Activated T-cell treated with anti-CD3 and anti-CD28 coated beads for 24 hours (primary cell): ENCODE measurements at regions not wholly inside any gene's neighbourhood (a gene's known extent, or its start where the extent isn't known, plus 50 kb on each side); places are given as distances from the start of the nearest gene placed in this dataset.
"Not testable (repeated sequence)": the region's sequence is repeated elsewhere in the genome, so short reads cannot be mapped to it uniquely, and the experiment has no call there.

Source experiments
- DNase-seq: peaks from one replicate; pipeline ENCODE4 v3.0.0-alpha.2; 2020; ENCODE audit warnings: low read depth

GRCh38 chrX:150052226-150052625 is 113.9 kb upstream of the EOLA2 start:
- no peak for DNase-seq

DNA sequence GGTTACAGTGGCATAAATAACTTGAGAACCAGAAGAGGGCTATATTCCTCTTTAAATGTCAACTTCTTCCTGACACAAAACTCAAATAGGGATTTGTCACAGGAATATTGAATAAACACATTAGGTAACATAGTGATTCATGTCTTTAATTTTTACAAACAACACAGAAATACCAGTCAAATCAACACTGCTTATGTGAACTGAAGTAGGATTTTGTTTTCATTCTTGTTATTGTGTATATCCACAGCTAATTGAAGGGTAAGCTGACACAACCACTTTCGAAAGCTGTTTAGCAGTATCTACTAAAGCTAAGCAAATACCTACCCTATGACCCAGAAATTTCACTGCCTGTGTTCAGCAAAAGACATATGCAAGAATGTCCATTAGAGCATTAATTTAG is 120.4 kb upstream of the EOLA2 start:
- DNase-seq: no peak

GRCh38 chrX:150060406-150060805 is 122.1 kb upstream of the EOLA2 start:
- DNase-seq: no peak

GRCh38 chrX:150062292-150063137 is 124.2 kb upstream of the EOLA2 start:
- DNase-seq: no peak

DNA sequence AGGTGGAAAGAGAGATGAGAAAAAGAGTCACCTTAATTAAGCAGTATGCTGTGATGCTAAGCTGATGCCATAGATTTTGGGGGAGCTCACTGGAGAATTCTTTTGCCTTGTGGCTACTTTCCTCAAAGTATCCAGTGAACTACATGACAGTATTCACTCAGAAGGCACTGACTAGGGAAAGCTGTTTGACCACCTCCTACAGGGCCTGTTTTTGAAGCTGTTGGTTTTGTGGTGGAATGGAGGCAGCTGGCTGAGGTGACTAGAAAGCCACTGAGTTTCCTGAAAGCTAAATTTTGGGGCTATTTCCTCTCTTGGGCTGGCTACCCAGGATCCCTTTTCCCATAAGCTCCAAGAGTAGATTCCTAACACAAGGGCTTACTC is 124.8 kb upstream of the EOLA2 start:
- no peak for DNase-seq

DNA sequence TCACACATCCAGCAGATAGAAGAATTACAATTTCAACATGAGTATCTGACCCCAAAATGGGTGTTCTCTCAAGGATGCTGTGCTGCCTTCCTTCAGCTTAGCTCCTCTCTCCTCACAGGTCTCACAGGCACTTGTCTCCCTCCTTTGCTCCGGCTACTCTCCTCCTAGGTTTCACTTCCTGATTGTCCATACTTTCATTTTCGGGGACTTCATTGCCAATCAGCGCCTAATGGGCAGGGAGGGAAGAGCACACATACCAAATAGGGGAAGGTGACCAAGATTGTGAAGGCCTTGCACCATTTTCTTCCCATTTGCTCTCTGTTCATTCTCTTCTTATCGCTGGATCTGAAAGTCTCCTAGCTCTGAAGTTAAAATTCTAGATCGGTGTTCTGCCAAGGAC is 125.4 kb upstream of the EOLA2 start:
- DNase-seq: no peak

DNA sequence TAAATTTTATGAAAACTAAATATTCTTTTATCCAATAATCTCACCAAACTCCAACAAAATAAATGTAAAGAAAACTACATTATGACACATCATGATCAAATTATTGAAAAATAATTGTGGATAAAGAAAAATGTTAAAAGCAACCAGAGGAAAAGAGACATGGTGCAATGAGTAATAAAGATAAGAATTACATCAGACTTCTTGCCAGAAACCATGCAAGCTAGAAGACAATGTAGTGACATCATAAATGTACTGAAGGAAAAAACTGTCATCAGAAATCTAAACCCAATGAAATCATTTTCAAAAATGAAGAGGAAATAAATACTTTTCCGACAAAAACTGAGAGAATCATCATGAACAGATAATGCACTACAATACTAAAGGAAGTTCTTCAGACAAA is 135.9 kb upstream of the EOLA2 start:
- DNase-seq: no peak

DNA sequence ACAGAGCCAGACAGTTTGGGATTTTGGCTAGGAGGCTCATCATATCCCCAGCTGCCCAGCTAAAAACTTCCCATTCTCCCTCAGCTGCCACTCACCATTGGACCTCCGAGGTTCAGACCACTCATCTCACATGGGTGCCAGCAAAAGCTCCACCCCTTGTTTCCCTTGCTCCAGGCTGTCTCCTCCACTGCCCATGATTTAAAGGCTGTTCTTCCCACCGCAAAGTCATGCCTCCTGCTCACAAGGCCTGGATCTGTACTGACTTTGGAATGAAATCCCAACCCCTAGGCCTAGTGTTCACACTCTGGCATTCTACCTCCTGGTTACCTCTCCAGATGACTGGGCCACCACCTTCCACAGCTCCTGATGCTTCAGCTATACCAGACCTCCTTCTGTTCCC is 142.2 kb upstream of the EOLA2 start:
- no peak for DNase-seq

DNA sequence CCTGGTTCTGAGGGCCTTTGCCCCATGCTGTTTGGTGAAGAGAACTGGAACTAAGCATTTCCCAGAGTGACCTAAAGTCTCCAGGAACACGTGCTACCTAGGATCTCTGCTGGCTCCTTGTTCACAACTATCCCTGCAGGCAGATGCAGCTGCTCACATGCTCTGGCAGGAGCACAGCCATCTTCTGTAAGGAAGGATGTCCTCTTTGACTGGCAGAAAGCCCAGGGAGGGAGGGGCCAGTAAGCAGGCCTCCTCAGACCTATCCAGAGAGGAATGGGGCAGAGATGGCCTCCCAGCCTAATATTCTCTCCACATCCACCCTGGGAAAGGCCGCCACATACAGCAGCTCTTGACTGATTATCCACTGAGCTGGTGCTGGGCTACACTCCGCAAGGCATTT is 142.8 kb upstream of the EOLA2 start:
- no peak for DNase-seq

DNA sequence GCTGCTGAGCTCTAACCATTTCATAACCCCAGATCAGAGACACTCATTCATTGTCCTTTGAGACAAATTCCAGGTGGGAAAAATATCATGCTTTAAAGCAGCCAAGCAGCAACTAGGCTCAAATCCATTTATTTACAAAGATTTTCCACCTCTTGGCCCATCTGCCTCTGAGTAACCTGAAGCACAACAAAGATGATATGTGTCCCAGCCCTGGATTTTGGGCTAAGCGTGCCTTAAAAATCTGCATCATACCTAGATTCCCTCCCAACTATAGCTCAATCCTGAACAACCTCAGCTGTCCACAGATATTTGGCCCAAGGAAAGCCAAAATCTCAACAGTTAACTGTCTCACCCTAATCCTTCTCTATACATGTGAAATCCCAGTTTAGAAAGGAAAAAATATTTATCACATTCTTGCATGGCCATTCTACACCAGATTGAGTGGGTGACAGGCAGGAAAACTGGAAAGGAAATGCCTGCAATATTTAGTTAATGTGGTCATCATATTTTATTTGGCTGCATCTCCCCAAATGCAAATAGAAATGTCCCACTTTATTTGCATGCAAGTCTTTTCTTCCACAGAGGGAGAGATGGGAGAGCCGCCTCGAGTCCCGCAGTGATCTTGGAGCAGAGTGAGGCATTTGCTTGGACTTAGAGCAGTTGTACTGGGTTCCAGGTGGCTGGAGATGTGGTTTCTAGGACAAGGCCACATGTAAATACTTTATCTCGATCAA is 146.4 kb upstream of the EOLA2 start:
- no peak for DNase-seq

- no peak for DNase-seq
Observed at GRCh38 chrX:150085881-150086280, 147.6 kb upstream of the EOLA2 start.

DNA sequence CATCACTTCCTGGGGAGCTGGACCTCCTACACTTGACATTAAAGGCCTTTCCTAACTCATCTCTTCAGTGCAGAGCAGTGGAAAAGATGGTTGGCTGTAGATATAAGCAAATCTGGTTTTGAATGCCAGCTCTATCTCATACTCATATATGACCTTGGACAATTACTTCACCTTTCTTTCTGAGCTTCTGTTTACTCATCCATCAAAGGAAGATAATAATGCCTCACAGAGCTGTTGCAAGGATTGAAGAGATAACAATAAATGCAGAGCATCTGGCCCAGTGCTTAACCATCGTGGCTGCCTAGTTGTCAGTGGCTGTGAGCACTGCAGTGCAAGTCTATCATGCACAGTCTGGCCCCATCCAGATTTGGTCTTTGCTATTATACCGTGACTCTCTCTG is 148.1 kb upstream of the EOLA2 start:
- DNase-seq: no peak

GRCh38 chrX:150087612-150088011 is 149.3 kb upstream of the EOLA2 start:
- no peak for DNase-seq

GRCh38 chrX:150088042-150088441 is 149.8 kb upstream of the EOLA2 start:
- DNase-seq: no peak

DNA sequence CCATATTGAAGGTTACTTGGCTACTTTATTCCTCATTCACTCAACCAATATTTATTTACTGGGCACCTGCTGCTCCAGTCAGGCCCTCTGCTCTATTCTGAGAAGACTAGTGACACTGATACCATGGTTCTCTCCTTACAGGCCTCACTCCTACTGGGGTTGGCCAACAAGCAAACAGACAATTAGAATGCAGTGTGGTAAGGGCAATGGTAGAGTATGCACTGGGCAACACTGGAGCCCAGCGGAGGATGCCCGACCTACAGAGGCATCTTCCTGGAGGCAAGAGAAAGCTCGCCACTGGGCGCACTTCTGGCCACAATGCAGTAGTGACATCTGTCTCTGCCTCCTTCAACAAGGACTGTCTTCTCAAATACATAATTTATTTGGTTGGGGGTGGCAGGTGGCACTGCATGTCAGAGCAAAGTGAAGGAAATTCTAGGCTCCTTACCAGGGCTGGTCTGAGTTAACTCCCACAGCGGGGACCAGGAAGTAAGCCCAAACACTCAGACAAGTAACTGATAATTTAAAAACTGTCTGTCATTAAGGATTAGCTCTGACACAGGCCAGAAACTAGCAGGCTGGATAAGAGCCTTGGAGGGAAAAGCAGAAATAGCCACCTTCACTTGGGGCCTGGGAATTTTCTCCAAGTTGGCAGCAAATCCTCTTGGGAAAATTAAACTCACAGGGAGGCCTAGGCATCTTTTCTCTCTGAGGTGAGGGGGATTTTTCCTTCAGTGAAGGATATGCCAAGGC is 150.7 kb upstream of the EOLA2 start:
- no peak for DNase-seq

GRCh38 chrX:150091300-150091699 is 153.0 kb upstream of the EOLA2 start:
- DNase-seq: not testable (repeated sequence)

DNA sequence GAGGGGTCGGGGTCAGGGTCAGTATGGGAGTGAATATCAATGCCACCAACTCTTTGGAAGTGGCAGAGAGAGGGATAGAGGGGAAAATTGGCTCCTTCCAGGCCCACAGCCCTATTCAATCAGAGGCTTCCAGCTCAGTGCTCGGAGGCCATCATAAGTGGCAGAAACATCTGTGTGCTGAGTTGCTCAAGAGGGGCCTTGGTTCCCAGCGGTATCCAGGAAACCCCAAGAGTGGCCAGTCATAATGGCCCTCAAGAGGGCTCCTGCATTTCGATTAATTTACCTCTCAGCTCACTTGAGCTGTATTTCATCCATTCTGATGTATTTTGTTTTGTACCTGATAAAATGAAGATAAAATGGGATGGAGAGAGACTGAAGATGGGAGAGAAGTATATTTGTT is 154.3 kb upstream of the EOLA2 start:
- no peak for DNase-seq

DNA sequence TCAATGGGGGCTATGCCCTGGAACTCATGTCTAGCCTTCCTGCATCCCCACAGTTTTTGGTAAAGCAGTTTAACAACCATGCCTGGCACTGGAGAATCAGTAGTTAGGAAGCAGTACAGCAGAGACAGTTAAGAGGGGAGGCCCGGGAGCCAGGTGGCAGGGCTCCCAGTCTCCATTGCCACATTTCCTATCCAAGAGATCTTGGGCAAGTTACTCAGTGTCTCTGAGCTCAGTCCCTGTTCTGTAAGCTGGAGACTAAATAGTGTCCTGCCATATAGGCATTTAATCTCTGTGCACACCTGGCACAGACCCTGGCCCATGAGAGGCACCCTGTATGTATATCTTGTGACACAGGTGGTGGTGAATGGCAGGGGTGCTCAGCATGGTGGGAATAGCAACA is 156.1 kb upstream of the EOLA2 start:
- no peak for DNase-seq

DNA sequence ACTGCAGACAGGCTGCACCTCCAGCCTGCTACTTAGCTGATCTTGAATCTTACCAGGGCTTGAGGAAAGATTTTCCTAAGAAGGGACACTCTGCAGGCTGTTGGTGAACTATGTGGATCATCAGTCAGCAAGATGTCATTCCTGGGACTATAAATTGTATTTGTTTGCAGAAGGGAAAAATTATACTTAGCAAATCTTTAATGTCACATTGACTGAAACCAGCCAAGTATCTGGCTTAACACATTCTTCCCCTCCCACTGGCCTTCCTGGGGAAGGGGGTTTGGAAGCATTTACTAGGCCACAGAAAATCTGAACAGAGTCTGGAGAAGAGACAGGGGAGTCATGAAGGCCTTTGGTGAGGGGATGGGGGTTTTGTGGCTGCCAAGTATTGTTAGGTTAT is 156.7 kb upstream of the EOLA2 start:
- no peak for DNase-seq

GRCh38 chrX:150099316-150099715 is 161.0 kb upstream of the EOLA2 start:
- no peak for DNase-seq

- no peak for DNase-seq
Observed at GRCh38 chrX:150100261-150100660, 162.0 kb upstream of the EOLA2 start.

DNA sequence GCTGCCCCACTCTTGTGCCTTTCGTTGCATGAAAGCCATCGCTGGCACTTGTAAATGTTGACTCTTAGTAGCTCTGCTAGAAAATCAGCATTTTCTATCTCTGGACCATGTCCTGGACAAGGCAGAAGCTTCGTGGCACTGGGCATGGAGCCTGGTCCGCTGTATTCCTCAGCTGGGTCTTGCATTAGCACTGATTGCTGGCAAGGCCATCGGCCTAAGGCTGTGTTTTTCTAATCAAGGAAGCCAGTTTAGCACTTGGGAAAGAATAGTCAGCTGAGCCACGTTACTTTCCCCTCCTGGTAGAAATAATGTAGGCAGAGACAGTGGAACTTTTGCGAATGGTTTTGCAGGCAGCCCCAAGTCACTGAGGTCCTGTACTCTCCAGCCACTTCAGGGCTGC is 180.2 kb upstream of the EOLA2 start:
- DNase-seq: no peak

- no peak for DNase-seq
Observed at GRCh38 chrX:150119323-150119722, 181.0 kb upstream of the EOLA2 start.
